ENCODE measurements at regions not wholly inside any gene's neighbourhood (a gene's known extent, or its start where the extent isn't known, plus 50 kb on each side); places are given as distances from the start of the nearest gene placed in this dataset.

DNA sequence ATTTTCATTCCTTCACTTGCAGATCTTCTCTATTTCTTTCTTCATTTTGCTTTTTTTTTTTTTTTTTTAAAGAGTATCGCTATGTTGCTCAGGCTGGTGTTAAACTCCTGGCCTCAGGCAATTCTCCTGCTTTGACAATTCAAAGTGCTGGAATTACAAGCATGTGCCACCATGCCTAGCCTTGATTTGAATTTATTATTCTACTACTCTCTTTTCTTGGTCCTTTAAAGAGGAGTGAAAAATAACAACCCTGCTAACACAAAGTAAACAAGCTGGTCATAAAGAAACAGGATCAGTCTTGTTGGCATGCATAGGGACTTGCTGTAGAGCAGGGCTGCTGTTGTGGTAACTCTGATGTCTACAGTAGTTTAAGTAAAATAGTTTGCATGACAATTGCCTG is 1615.3 kb upstream of the ZEB2 start:
- TF ChIP-seq, protein P1, sequence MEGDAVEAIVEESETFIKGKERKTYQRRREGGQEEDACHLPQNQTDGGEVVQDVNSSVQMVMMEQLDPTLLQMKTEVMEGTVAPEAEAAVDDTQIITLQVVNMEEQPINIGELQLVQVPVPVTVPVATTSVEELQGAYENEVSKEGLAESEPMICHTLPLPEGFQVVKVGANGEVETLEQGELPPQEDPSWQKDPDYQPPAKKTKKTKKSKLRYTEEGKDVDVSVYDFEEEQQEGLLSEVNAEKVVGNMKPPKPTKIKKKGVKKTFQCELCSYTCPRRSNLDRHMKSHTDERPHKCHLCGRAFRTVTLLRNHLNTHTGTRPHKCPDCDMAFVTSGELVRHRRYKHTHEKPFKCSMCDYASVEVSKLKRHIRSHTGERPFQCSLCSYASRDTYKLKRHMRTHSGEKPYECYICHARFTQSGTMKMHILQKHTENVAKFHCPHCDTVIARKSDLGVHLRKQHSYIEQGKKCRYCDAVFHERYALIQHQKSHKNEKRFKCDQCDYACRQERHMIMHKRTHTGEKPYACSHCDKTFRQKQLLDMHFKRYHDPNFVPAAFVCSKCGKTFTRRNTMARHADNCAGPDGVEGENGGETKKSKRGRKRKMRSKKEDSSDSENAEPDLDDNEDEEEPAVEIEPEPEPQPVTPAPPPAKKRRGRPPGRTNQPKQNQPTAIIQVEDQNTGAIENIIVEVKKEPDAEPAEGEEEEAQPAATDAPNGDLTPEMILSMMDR (IDR thresholded peaks at IDR 0.05) = no peak
- TF ChIP-seq POLR2AphosphoS5 (IDR thresholded peaks at IDR 0.05) (no peak), POLR2A (IDR thresholded peaks at IDR 0.05) (no peak)

Measured in sigmoid colon (tissue), 4 donors.